ENCODE measurements at regions not wholly inside any gene's neighbourhood (a gene's known extent, or its start where the extent isn't known, plus 50 kb on each side); places are given as distances from the start of the nearest gene placed in this dataset.

DNA sequence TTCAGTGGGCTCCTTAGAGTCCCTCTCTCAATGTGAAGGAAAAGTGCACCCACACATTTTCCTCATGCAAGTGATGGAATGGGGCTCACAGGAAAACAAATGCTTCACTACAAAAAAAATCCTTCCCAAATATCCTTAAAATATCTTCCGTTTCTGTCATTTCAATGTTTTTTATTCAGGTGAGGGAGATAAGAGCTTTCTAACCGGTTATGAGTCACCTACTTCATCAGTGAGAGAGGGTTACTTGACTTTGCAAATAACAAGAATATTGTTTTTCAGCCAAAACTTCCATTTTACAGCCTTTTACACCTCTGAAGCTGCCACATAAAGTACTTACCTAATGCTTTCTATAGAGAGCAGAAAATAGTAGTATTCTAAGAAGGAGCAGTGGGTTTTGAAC lies 98.3 kb upstream of the CD55 start:
- Histone ChIP-seq H3K36me3 (ENCODE audit: control insufficient read depth, low read length) (no peaks in the 10 kb centered on the region), H3K27me3 (ENCODE audit: control insufficient read depth, low read length) (no peaks in the 10 kb centered on the region), H3K4me3 (ENCODE audit: low read length) (no peak overlapping the region), H3K9me3 (ENCODE audit: control insufficient read depth, insufficient read depth, low read length) (no peaks in the 10 kb centered on the region), H3K4me1 (ENCODE audit: control insufficient read depth, low read length) (peaks cover 9% of the 10 kb centered on the region), H3K27ac (ENCODE audit: low read depth, low read length) (no peak overlapping the region), H3K9me2 (replicated peaks; ENCODE audit: control insufficient read depth, low read length) (no peaks in the 10 kb centered on the region), H3K4me2 (ENCODE audit: low read length) (no peak overlapping the region), H3K79me2 (ENCODE audit: control insufficient read depth, low read length) (no peaks in the 10 kb centered on the region), H4K20me1 (ENCODE audit: control insufficient read depth, insufficient read depth, low read depth, low read length) (no peaks in the 10 kb centered on the region), H3F3A (ENCODE audit: control insufficient read depth, insufficient read depth) (no peaks in the 10 kb centered on the region)
- TF ChIP-seq, protein P1, sequence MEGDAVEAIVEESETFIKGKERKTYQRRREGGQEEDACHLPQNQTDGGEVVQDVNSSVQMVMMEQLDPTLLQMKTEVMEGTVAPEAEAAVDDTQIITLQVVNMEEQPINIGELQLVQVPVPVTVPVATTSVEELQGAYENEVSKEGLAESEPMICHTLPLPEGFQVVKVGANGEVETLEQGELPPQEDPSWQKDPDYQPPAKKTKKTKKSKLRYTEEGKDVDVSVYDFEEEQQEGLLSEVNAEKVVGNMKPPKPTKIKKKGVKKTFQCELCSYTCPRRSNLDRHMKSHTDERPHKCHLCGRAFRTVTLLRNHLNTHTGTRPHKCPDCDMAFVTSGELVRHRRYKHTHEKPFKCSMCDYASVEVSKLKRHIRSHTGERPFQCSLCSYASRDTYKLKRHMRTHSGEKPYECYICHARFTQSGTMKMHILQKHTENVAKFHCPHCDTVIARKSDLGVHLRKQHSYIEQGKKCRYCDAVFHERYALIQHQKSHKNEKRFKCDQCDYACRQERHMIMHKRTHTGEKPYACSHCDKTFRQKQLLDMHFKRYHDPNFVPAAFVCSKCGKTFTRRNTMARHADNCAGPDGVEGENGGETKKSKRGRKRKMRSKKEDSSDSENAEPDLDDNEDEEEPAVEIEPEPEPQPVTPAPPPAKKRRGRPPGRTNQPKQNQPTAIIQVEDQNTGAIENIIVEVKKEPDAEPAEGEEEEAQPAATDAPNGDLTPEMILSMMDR (IDR thresholded peaks at IDR 0.05; ENCODE audit: low read depth, low read length, poor library complexity, severe bottlenecking) = no peak

DNA sequence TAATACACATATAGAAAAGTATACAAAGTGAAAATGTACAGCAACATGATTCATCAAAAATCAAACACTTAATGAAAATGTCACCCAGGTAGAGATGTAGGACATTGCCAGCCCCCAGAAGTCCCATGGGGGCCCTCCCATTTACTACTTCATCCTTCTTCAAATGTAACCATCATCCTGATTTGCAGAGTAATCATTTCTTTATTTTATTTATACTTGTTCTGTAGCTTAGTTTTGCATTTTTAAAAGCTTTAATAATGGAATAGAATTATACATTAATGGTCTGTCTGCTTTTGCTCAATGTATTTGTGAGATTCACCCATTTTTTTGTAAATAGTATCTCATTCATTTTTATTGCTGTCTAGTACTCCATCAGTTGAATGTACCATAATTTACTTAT lies 96.8 kb upstream of the CD55 start:
- H3K4me1 ChIP-seq (ENCODE audit: control insufficient read depth, low read length) = no peaks in the 10 kb centered on the region
- TF ChIP-seq, protein P1 (IDR thresholded peaks at IDR 0.05; ENCODE audit: low read depth, low read length, poor library complexity, severe bottlenecking) = no peak
- no peak for TF ChIP-seq EZH2phosphoT487 (IDR thresholded peaks at IDR 0.05; ENCODE audit: borderline replicate concordance, low read length)
- no peak overlapping the region for H3K4me2 ChIP-seq (ENCODE audit: low read length)

DNA sequence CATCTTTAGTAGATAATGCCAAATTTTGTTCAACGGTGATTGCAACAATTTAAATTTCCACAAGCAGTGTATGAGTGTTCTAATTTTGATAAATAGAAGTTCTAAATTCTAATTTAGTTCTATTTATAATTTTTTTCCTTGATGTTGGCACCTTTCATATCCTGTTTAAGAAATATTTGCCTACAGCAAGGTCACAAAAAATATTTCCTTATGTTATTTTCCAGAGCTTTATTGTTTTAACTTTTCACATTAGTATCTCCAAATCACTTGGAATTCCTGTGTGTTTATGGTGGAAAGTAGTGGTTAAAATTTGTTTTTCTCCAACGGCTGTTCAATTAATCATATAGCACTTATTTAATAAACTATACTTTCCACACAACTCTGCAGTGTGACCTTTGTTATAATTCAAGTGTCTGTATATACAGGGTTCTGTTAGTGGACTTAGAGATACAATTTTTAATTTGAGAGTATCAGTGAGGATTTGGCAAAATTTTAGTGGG lies 94.3 kb upstream of the CD55 start:
- TF ChIP-seq EZH2phosphoT487 (IDR thresholded peaks at IDR 0.05; ENCODE audit: borderline replicate concordance, low read length) = no peak
- TF ChIP-seq, protein P1 (IDR thresholded peaks at IDR 0.05; ENCODE audit: low read depth, low read length, poor library complexity, severe bottlenecking) = no peak
- Histone ChIP-seq H4K20me1 (ENCODE audit: control insufficient read depth, insufficient read depth, low read depth, low read length) (no peaks in the 10 kb centered on the region), H3K27ac (ENCODE audit: low read depth, low read length) (no peak overlapping the region), H3K9me3 (ENCODE audit: control insufficient read depth, insufficient read depth, low read length) (no peaks in the 10 kb centered on the region), H3F3A (ENCODE audit: control insufficient read depth, insufficient read depth) (no peaks in the 10 kb centered on the region), H3K36me3 (ENCODE audit: control insufficient read depth, low read length) (no peaks in the 10 kb centered on the region), H3K79me2 (ENCODE audit: control insufficient read depth, low read length) (no peaks in the 10 kb centered on the region), H3K4me1 (ENCODE audit: control insufficient read depth, low read length) (no peaks in the 10 kb centered on the region), H3K4me2 (ENCODE audit: low read length) (no peak overlapping the region), H3K9me2 (replicated peaks; ENCODE audit: control insufficient read depth, low read length) (no peaks in the 10 kb centered on the region), H3K27me3 (ENCODE audit: control insufficient read depth, low read length) (no peaks in the 10 kb centered on the region), H3K4me3 (ENCODE audit: low read length) (no peak overlapping the region)

More for the DNA sequence above, 96.8 kb upstream of the CD55 start:
- no peaks in the 10 kb centered on the region for H3K9me3 ChIP-seq (ENCODE audit: control insufficient read depth, insufficient read depth, low read length)
- no peak overlapping the region for H3K27ac ChIP-seq (ENCODE audit: low read depth, low read length)
- no peak overlapping the region for H3K4me3 ChIP-seq (ENCODE audit: low read length)
- H3K9me2 ChIP-seq (replicated peaks; ENCODE audit: control insufficient read depth, low read length) = no peaks in the 10 kb centered on the region
- no peaks in the 10 kb centered on the region for H3K36me3 ChIP-seq (ENCODE audit: control insufficient read depth, low read length)
- no peaks in the 10 kb centered on the region for H3F3A ChIP-seq (ENCODE audit: control insufficient read depth, insufficient read depth)
- H3K79me2 ChIP-seq (ENCODE audit: control insufficient read depth, low read length) = no peaks in the 10 kb centered on the region
- no peaks in the 10 kb centered on the region for H3K27me3 ChIP-seq (ENCODE audit: control insufficient read depth, low read length)
- no peaks in the 10 kb centered on the region for H4K20me1 ChIP-seq (ENCODE audit: control insufficient read depth, insufficient read depth, low read depth, low read length)

DNA sequence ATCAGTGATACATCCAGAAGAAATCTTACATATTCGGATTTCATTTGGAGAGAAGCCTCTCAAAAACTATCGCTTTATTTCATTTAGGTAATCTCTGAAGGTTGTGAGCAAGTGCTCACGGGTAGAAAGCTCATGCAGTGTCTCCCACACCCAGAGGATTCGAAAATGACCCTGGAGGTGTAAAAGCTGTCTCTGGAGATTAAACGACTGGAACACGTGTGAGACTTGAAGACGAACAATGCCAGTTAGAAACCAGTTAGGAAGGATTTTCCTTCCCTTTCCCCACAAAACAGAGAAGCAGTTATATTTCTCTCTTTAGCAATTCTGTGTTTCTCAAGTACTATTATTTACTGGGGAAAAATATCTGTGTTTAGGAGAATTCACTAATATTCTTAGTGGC lies 92.5 kb upstream of the CD55 start:
- Histone ChIP-seq H4K20me1 (ENCODE audit: control insufficient read depth, insufficient read depth, low read depth, low read length) (no peaks in the 10 kb centered on the region), H3K4me1 (ENCODE audit: control insufficient read depth, low read length) (no peaks in the 10 kb centered on the region), H3K79me2 (ENCODE audit: control insufficient read depth, low read length) (no peaks in the 10 kb centered on the region), H3K27ac (ENCODE audit: low read depth, low read length) (no peak overlapping the region), H3F3A (ENCODE audit: control insufficient read depth, insufficient read depth) (no peaks in the 10 kb centered on the region), H3K27me3 (ENCODE audit: control insufficient read depth, low read length) (no peaks in the 10 kb centered on the region), H3K4me2 (ENCODE audit: low read length) (no peak overlapping the region), H3K9me3 (ENCODE audit: control insufficient read depth, insufficient read depth, low read length) (no peaks in the 10 kb centered on the region), H3K4me3 (ENCODE audit: low read length) (no peak overlapping the region), H3K36me3 (ENCODE audit: control insufficient read depth, low read length) (no peaks in the 10 kb centered on the region), H3K9me2 (replicated peaks; ENCODE audit: control insufficient read depth, low read length) (no peaks in the 10 kb centered on the region)
- TF ChIP-seq EZH2phosphoT487 (IDR thresholded peaks at IDR 0.05; ENCODE audit: borderline replicate concordance, low read length) = no peak
- TF ChIP-seq, protein P1 (IDR thresholded peaks at IDR 0.05; ENCODE audit: low read depth, low read length, poor library complexity, severe bottlenecking) = no peak
